ENCODE measurements at regions not wholly inside any gene's neighbourhood (a gene's known extent, or its start where the extent isn't known, plus 50 kb on each side); places are given as distances from the start of the nearest gene placed in this dataset.

DNA sequence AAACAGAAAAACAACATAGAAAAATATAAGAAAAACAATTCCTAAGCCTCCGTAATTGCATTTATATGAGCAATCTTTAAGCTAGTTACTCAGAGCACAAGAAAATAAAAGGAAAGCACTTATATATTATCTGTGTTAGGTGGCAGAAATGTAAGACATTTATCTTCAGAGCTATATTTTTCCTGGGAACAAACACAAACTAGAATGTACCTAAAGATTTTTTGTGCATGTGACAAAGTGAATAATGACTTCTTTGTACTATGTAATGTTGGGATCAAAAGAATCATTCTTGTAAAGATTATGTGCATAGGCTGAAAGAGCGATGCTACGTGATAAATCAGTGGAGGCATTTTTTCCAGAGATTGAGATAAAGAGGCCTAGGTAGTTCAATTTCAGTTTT is 111.3 kb upstream of the GMNC start:
- TF ChIP-seq CTCF (IDR thresholded peaks at IDR 0.05), result no peak

DNA sequence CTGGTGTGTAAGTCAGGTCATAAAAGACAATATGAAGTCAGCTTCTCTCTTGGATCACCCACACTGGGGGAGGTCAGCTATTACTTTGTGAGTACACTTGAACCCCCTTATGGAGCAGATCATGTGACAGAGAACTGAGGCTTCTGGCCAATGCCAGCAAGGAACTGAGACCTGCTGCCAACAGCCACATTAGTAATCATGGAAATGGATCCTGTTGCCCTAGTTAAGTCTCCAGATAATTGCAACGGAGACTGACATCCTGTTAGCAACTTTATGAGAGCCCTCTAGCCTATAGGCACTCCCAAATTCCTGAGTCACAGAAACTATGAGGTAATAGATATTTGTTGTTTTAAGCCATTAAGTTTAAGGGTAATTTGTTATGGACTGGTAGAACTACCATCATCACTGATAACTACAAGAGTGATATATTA is 110.4 kb upstream of the GMNC start:
- no peak for TF ChIP-seq CTCF (IDR thresholded peaks at IDR 0.05)

DNA sequence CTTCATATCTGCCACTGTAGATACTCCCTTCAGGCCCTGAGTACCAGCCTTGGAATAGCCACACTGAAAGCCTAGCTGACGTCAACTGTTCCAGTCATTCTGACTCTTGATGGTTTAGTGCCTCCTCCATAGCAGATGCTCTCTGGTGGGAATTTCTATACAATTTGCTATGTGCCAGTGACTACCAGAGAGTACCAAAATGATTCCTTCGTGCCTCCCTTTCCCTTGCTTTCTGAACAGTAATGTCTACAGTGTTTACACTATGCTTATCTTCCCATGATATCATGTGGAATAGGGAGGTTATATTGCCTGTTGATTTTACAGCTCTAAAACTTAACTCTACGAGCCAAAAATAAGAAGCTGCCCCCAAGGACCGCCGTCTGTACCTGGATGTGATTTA is 109.7 kb upstream of the GMNC start:
- no peak for TF ChIP-seq CTCF (IDR thresholded peaks at IDR 0.05)

DNA sequence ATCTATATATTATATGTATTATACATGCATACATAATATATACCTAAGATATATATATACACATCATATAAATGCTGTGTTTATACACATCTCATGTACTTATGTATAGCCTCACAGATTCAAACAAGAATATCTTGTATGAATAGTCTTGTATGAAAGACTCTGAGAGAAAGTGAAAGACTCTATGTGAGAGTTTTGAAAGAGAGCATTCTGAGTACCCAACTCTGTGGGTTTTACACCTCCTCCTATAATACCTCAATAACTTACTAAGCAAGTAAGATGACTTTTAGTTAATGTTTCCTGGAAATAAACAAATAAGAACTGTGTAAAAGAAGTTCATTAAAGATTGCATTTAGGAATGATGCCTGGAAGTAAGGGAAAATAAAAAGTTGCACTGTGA is 108.1 kb upstream of the GMNC start:
- no peak for TF ChIP-seq CTCF (IDR thresholded peaks at IDR 0.05)

GRCh38 chr3:190968616-190969015 is 106.1 kb upstream of the GMNC start:
- TF ChIP-seq CTCF (IDR thresholded peaks at IDR 0.05), result no peak

DNA sequence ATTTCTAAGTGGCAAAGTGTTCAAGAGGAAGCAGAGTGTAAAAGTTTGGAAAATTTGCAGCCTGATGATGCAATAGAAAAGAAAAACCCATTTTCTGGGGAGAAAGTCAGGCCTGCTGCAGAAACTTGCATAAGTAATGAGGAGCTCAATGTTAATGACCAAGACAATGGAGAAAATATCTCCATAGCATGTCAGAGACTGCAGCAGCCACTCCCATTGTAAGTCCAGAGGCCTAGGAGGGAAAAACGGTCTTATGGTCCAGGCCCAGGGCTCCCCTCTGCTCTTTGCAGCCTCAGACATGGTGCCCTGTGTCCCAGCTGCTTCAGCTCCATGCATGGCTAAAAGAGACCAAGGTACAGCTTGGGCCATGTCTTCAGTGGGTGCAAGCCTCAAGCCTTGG is 96.6 kb upstream of the GMNC start:
- TF ChIP-seq CTCF (IDR thresholded peaks at IDR 0.05), result no peak

DNA sequence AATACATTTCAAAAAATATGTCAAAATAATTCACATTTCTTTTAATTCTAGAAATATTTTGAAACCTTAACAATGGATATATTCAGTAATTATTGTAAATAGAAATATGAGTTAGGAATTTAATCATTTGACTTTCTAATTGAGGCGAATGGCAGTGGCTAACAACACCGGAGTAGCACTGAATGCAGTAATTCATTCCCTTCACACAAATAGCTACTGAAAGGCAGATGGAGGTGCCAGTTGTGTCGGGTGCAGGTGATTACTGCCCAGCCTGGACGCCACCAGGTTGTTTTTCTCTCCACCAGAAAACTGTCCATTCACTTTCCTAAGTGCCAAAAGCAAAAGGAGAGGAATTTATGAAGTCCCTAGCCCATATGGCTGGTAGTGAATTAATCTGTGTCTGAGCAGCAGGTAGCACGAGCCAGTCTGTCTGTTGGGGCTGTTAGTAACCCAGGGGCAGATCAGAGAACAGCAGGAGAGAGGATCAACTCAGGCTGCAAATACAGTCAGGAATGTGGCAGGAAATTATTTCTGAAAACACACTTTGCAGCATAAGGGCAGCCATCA is 79.3 kb upstream of the GMNC start:
- no peak for TF ChIP-seq CTCF (IDR thresholded peaks at IDR 0.05)

- TF ChIP-seq CTCF (IDR thresholded peaks at IDR 0.05), result no peak
These were observed 64.1 kb upstream of the GMNC start for GRCh38 chr3:190926619-190927018.

Measured in LNCAP (cell line).